Esophagus mucosa (tissue), 1 donor: ENCODE measurements at regions not wholly inside any gene's neighbourhood (a gene's known extent, or its start where the extent isn't known, plus 50 kb on each side); places are given as distances from the start of the nearest gene placed in this dataset.
"Not testable (repeated sequence)": the region's sequence is repeated elsewhere in the genome, so short reads cannot be mapped to it uniquely, and the experiment has no call there.

ENCODE experiments used
- ATAC-seq: fragments of 200-7000 bp; cut with Tn5 transposase; one replicate; pipeline ENCODE4 v1.9.1; 2020
- donor health status: DM: yes; HTN: yes; CAD: no.

- ATAC-seq, result no peak
These were observed 1075.0 kb downstream of the GRM8 start for GRCh38 chr7:126177782-126178181.

GRCh38 chr7:126166645-126167044 lies 1086.1 kb downstream of the GRM8 start:
- ATAC-seq, result no peak

- ATAC-seq, result no peak
These were observed 1089.1 kb downstream of the GRM8 start for GRCh38 chr7:126163647-126164046.

- no peak for ATAC-seq
These were observed 1095.3 kb downstream of the GRM8 start for GRCh38 chr7:126157391-126157790.

GRCh38 chr7:126150278-126150958 lies 1102.3 kb downstream of the GRM8 start:
- ATAC-seq, result no peak

- no peak for ATAC-seq
These were observed 1111.8 kb downstream of the GRM8 start for GRCh38 chr7:126140858-126141466.

- ATAC-seq, result no peak
These were observed 1132.8 kb downstream of the GRM8 start for GRCh38 chr7:126119981-126120380.

- ATAC-seq, result no peak
These were observed 1149.2 kb downstream of the GRM8 start for GRCh38 chr7:126103582-126103981.

- ATAC-seq, result no peak
These were observed 1153.4 kb upstream of the POT1 start for GRCh38 chr7:126083014-126083413.

- ATAC-seq, result no peak
These were observed 1150.0 kb upstream of the POT1 start for GRCh38 chr7:126079581-126079980.

- no peak for ATAC-seq
These were observed 1149.5 kb upstream of the POT1 start for GRCh38 chr7:126079151-126079550.

- no peak for ATAC-seq
These were observed 1136.1 kb upstream of the POT1 start for GRCh38 chr7:126065766-126066165.

- ATAC-seq, result no peak
These were observed 1128.4 kb upstream of the POT1 start for GRCh38 chr7:126057979-126058378.

GRCh38 chr7:126056613-126057012 lies 1127.0 kb upstream of the POT1 start:
- ATAC-seq, result not testable (repeated sequence)

GRCh38 chr7:126052229-126052628 lies 1122.6 kb upstream of the POT1 start:
- ATAC-seq, result no peak

GRCh38 chr7:126044662-126045061 lies 1115.0 kb upstream of the POT1 start:
- ATAC-seq, result no peak

GRCh38 chr7:126041472-126041871 lies 1111.8 kb upstream of the POT1 start:
- ATAC-seq, result no peak

GRCh38 chr7:126040114-126041045 lies 1110.8 kb upstream of the POT1 start:
- no peak for ATAC-seq

GRCh38 chr7:126026421-126027088 lies 1096.9 kb upstream of the POT1 start:
- no peak for ATAC-seq

GRCh38 chr7:126022452-126022851 lies 1092.8 kb upstream of the POT1 start:
- no peak for ATAC-seq

GRCh38 chr7:126016722-126017121 lies 1087.1 kb upstream of the POT1 start:
- no peak for ATAC-seq

GRCh38 chr7:126005064-126005463 lies 1075.4 kb upstream of the POT1 start:
- ATAC-seq, result no peak

GRCh38 chr7:126001349-126001748 lies 1071.7 kb upstream of the POT1 start:
- no peak for ATAC-seq
